DMS53 treated with DMSO at 0.1 percent for 48 hours (cell line): ENCODE measurements at regions not wholly inside any gene's neighbourhood (a gene's known extent, or its start where the extent isn't known, plus 50 kb on each side); places are given as distances from the start of the nearest gene placed in this dataset.
"Not testable (repeated sequence)": the region's sequence is repeated elsewhere in the genome, so short reads cannot be mapped to it uniquely, and the experiment has no call there.

Experiments
- DNase-seq: peaks from one replicate; lab custom pipeline; 2025; ENCODE audit not compliant: unreplicated experiment; lab: John Stamatoyannopoulos, UW

- no peak for DNase-seq
These were observed 344.2 kb upstream of the CCNH start for GRCh38 chr5:87756951-87757350.

GRCh38 chr5:87755360-87755759 is 342.6 kb upstream of the CCNH start:
- no peak for DNase-seq

- DNase-seq = no peak
These were observed 341.5 kb upstream of the CCNH start for GRCh38 chr5:87754009-87754757.

GRCh38 chr5:87752362-87752761 is 339.6 kb upstream of the CCNH start:
- no peak for DNase-seq

GRCh38 chr5:87751824-87752223 is 339.1 kb upstream of the CCNH start:
- no peak for DNase-seq

GRCh38 chr5:87746891-87747377 is 334.2 kb upstream of the CCNH start:
- no peak for DNase-seq

GRCh38 chr5:87746341-87746740 is 333.6 kb upstream of the CCNH start:
- no peak for DNase-seq

- no peak for DNase-seq
These were observed 329.2 kb upstream of the CCNH start for GRCh38 chr5:87741881-87742280.

GRCh38 chr5:87735923-87736322 is 323.2 kb upstream of the CCNH start:
- DNase-seq = no peak

GRCh38 chr5:87733897-87734296 is 321.2 kb upstream of the CCNH start:
- no peak for DNase-seq

GRCh38 chr5:87732875-87733768 is 320.4 kb upstream of the CCNH start:
- DNase-seq = no peak

GRCh38 chr5:87729781-87730180 is 317.1 kb upstream of the CCNH start:
- no peak for DNase-seq

- DNase-seq = peak; percentile 61
These were observed 309.6 kb upstream of the CCNH start for GRCh38 chr5:87722286-87722685.

- DNase-seq = not testable (repeated sequence)
These were observed 305.6 kb upstream of the CCNH start for GRCh38 chr5:87718224-87718925.

- no peak for DNase-seq
These were observed 305.0 kb upstream of the CCNH start for GRCh38 chr5:87717761-87718160.

- no peak for DNase-seq
These were observed 293.1 kb upstream of the CCNH start for GRCh38 chr5:87705876-87706275.

GRCh38 chr5:87686975-87687374 is 274.2 kb upstream of the CCNH start:
- no peak for DNase-seq

GRCh38 chr5:87686018-87686417 is 273.3 kb upstream of the CCNH start:
- DNase-seq = no peak

- peak; percentile 57 for DNase-seq
These were observed 261.5 kb upstream of the CCNH start for GRCh38 chr5:87674235-87674634.

- DNase-seq = no peak
These were observed 258.4 kb upstream of the CCNH start for GRCh38 chr5:87671146-87671545.

- no peak for DNase-seq
These were observed 252.4 kb upstream of the CCNH start for GRCh38 chr5:87665166-87665565.
